Stomach smooth muscle (tissue), 2 donors: ENCODE measurements at regions not wholly inside any gene's neighbourhood (a gene's known extent, or its start where the extent isn't known, plus 50 kb on each side); places are given as distances from the start of the nearest gene placed in this dataset.

Experiments used
- H3K27ac ChIP-seq: one replicate; pipeline ENCODE4 v1.7.0; 2013; ENCODE audit warnings: mild to moderate bottlenecking, low read length, inconsistent platforms
- H3K27me3 ChIP-seq, 2 donors: one replicate each; pipeline ENCODE4 v1.7.0; 2013; ENCODE audit warnings: low read length in 2 of 2; ENCODE audit not compliant: insufficient read depth in 2 of 2, control insufficient read depth in 1 of 2
- H3K36me3 ChIP-seq, 2 donors: one replicate each; pipeline ENCODE4 v1.7.0; 2013; ENCODE audit warnings: low read length in 2 of 2; ENCODE audit not compliant: control insufficient read depth in 2 of 2, insufficient read depth in 2 of 2
- H3K4me1 ChIP-seq: one replicate; pipeline ENCODE4 v1.7.0; 2013; ENCODE audit warnings: low read length; ENCODE audit not compliant: control insufficient read depth, insufficient read depth
- H3K4me3 ChIP-seq, 2 donors: one replicate each; pipeline ENCODE4 v1.7.0; 2013; ENCODE audit warnings: low read length in 2 of 2
- H3K9ac ChIP-seq, 2 donors: one replicate each; pipeline ENCODE4 v1.7.0; 2013; ENCODE audit warnings: low read length in 2 of 2, mild to moderate bottlenecking in 1 of 2
- H3K9me3 ChIP-seq, 2 donors: one replicate each; pipeline ENCODE4 v1.7.0; 2013; ENCODE audit warnings: low read length in 2 of 2; ENCODE audit not compliant: control insufficient read depth in 2 of 2
- donor health status: healthy.
- donor health status: Pancreatic carcinoma.

- H3K27ac ChIP-seq = no peak overlapping the region
- no peaks in the 10 kb centered on the region for H3K27me3 ChIP-seq
- H3K9ac ChIP-seq = no peak overlapping the region
- H3K4me1 ChIP-seq = no peaks in the 10 kb centered on the region
- no peak overlapping the region for H3K4me3 ChIP-seq
- no peaks in the 10 kb centered on the region for H3K36me3 ChIP-seq
- no peaks in the 10 kb centered on the region for H3K9me3 ChIP-seq
Observed at GRCh38 chr4:16993956-16994840, 95.8 kb upstream of the LDB2 start.

DNA sequence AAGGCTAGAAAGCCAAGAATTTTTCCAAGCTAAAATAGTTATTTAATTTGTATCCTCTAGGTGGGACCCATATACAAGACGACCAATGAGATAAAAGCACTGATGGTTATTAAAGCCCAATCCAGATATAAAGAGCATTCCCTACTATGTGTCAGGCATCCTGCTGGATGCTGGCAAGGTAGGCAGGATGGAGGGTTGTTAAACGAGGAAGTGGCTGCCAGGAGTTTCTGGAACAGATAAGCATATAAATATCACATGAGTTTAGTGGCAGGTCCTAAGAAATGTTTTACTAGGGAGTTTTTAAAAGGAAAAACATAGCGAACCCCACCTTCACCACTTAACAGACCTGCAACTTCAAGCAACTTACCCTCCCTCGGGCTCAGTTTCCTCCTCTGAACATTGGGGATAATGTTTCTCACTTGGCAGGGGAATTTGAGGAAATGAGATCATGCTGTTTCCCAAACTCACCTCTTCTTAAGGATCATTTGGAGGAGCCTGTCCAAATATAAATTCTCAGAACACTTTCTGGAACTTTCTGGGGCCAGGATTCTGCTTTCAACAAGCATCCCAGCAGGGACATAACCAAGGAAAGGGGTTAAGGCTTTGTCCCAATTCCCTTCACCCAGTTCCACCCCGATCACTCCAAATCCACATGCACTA is 94.3 kb upstream of the LDB2 start:
- H3K36me3 ChIP-seq = no peaks in the 10 kb centered on the region
- H3K27ac ChIP-seq = no peak overlapping the region
- no peaks in the 10 kb centered on the region for H3K4me1 ChIP-seq
- no peak overlapping the region for H3K9ac ChIP-seq
- H3K4me3 ChIP-seq = no peak overlapping the region
- H3K27me3 ChIP-seq = no peaks in the 10 kb centered on the region
- no peaks in the 10 kb centered on the region for H3K9me3 ChIP-seq

GRCh38 chr4:16991450-16991849 is 93.0 kb upstream of the LDB2 start:
- Histone ChIP-seq H3K27me3 (no peaks in the 10 kb centered on the region), H3K4me1 (no peaks in the 10 kb centered on the region), H3K4me3 (no peak overlapping the region), H3K9ac (no peak overlapping the region), H3K36me3 (no peaks in the 10 kb centered on the region), H3K27ac (no peak overlapping the region), H3K9me3 (no peaks in the 10 kb centered on the region)

DNA sequence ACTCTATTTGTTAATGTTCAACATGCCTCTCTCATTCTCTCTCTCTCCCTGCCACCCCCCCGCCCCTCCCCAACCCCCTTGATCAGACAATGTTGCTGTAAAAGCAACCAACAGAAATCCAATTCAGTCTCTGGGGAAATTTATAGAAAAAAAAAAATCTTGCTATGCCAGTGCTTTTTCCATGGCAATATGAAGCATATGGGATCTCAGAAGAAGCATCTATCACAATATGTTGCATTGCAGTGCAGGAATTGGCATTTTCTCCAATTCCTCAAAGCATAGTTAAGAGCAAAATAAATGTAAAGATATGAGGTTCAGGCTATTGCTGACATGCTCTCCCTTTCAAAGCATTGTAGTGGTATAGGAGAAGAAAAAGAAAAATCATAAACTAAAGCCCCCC is 90.9 kb upstream of the LDB2 start:
- H3K4me1 ChIP-seq = no peaks in the 10 kb centered on the region
- H3K4me3 ChIP-seq = no peak overlapping the region
- H3K9me3 ChIP-seq = no peaks in the 10 kb centered on the region
- H3K36me3 ChIP-seq = no peaks in the 10 kb centered on the region
- H3K27me3 ChIP-seq = no peaks in the 10 kb centered on the region
- H3K9ac ChIP-seq = no peak overlapping the region
- H3K27ac ChIP-seq = no peak overlapping the region

DNA sequence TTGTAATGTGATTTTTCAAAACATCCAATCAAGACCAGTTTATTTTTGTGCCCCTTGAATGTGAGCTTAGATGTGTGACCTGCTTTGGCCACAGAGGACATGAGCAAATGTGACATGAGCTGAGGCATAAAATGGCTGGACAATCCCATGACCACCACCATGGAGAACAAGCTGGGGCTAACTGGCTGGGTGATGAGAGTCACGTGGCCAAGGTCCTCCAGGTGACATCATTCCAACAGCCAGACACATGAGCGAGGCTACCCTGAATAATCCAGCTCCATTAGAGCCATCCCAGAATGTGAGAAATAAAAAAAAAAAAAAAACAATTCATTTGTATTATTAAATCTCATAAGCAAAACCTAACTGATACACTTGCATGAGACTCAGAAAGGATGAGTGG is 90.4 kb upstream of the LDB2 start:
- Histone ChIP-seq H3K9me3 (no peaks in the 10 kb centered on the region), H3K27me3 (no peaks in the 10 kb centered on the region), H3K27ac (no peak overlapping the region), H3K4me3 (no peak overlapping the region), H3K4me1 (no peaks in the 10 kb centered on the region), H3K36me3 (no peaks in the 10 kb centered on the region), H3K9ac (no peak overlapping the region)

GRCh38 chr4:16977081-16977480 is 78.6 kb upstream of the LDB2 start:
- no peaks in the 10 kb centered on the region for H3K4me1 ChIP-seq
- H3K27ac ChIP-seq = no peak overlapping the region
- no peak overlapping the region for H3K4me3 ChIP-seq
- H3K36me3 ChIP-seq = no peaks in the 10 kb centered on the region
- no peak overlapping the region for H3K9ac ChIP-seq
- no peaks in the 10 kb centered on the region for H3K27me3 ChIP-seq
- H3K9me3 ChIP-seq = no peaks in the 10 kb centered on the region

GRCh38 chr4:16969696-16970135 is 71.3 kb upstream of the LDB2 start:
- peak overlapping the region in 1 of 2 donors; percentile 47 for H3K9ac ChIP-seq
- peaks cover 32% of the 10 kb centered on the region for H3K4me1 ChIP-seq
- no peaks in the 10 kb centered on the region for H3K9me3 ChIP-seq
- peak overlapping the region; percentile 80 for H3K27ac ChIP-seq
- H3K4me3 ChIP-seq = peak overlapping the region; percentile 22 to 34
- H3K36me3 ChIP-seq = no peaks in the 10 kb centered on the region
- H3K27me3 ChIP-seq = no peaks in the 10 kb centered on the region

DNA sequence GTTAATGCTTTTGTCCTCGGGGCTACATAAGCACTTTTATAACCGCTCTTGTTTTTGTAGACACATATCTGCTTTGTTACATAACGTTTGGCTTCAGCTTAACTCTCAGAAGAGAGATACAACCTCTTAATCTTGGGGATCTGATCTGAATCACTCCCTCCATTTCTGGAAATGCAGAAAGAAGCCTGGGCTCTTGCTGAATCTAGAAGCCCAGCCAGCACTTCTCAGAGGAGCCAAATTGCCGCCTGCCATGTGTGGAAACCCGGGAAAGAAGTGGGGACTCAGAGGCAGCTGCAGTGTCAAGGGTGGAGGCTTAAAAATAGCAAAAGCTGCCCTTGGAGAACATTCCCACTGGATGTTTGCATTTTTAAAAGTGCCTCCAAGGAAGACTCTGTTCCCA is 69.3 kb upstream of the LDB2 start:
- no peak overlapping the region for H3K9ac ChIP-seq
- H3K4me1 ChIP-seq = peaks cover 32% of the 10 kb centered on the region
- no peaks in the 10 kb centered on the region for H3K27me3 ChIP-seq
- H3K4me3 ChIP-seq = no peak overlapping the region
- H3K36me3 ChIP-seq = no peaks in the 10 kb centered on the region
- no peaks in the 10 kb centered on the region for H3K9me3 ChIP-seq
- H3K27ac ChIP-seq = peak overlapping the region; percentile 55

- Histone ChIP-seq H3K9me3 (no peaks in the 10 kb centered on the region), H3K9ac (no peak overlapping the region), H3K36me3 (no peaks in the 10 kb centered on the region), H3K4me1 (no peaks in the 10 kb centered on the region), H3K27ac (no peak overlapping the region), H3K4me3 (no peak overlapping the region), H3K27me3 (no peaks in the 10 kb centered on the region)
Observed at GRCh38 chr4:16959305-16959704, 60.9 kb upstream of the LDB2 start.

GRCh38 chr4:16952896-16953630 is 54.6 kb upstream of the LDB2 start:
- peak overlapping the region in 1 of 2 donors; percentile 3 for H3K4me3 ChIP-seq
- H3K9ac ChIP-seq = no peak overlapping the region
- no peaks in the 10 kb centered on the region for H3K36me3 ChIP-seq

More at GRCh38 chr4:16952896-16953630, 54.6 kb upstream of the LDB2 start:
- H3K9me3 ChIP-seq = peaks cover 3% of the 10 kb centered on the region in 2 donors
- H3K27ac ChIP-seq = no peak overlapping the region
- H3K4me1 ChIP-seq = no peaks in the 10 kb centered on the region
- no peaks in the 10 kb centered on the region for H3K27me3 ChIP-seq
